CD14-positive monocyte (primary cell): ENCODE measurements at regions not wholly inside any gene's neighbourhood (a gene's known extent, or its start where the extent isn't known, plus 50 kb on each side); places are given as distances from the start of the nearest gene placed in this dataset.

ENCODE experiments used
- DNase-seq, 3 donors: peaks; one replicate each; pipeline ENCODE4 v3.0.0-alpha.2; 2011 to 2022
- H2AFZ ChIP-seq: 2 replicates; pipeline ENCODE4 v1.6.0; 2012; ENCODE audit warnings: mild to moderate bottlenecking, low read depth, low read length, inconsistent platforms; ENCODE audit not compliant: insufficient read depth, poor library complexity, severe bottlenecking
- H3K27ac ChIP-seq, 2 donors: 1 replicate in 1 of 2; 2 replicates in 1 of 2; pipeline ENCODE4 v1.5.1; 2012 to 2013; ENCODE audit warnings: low read length in 2 of 2, control low read depth in 1 of 2, inconsistent platforms in 1 of 2, low read depth in 1 of 2, mild to moderate bottlenecking in 1 of 2
- H3K27me3 ChIP-seq, 2 donors: one replicate each; pipeline versions ENCODE4 v1.6.0 to v1.6.1; 2011 to 2013; ENCODE audit warnings: low read length in 2 of 2; ENCODE audit not compliant: control insufficient read depth in 2 of 2, insufficient read depth in 2 of 2
- H3K36me3 ChIP-seq, 2 donors: replicated peaks in 1 of 2; 1 replicate in 1 of 2; 2 replicates in 1 of 2; pipeline versions ENCODE4 v1.5.1 to v1.6.1; 2012 to 2013; ENCODE audit warnings: low read length in 2 of 2, control low read depth in 1 of 2, inconsistent platforms in 1 of 2, mild to moderate bottlenecking in 1 of 2; ENCODE audit not compliant: insufficient read depth in 2 of 2, control insufficient read depth in 1 of 2
- H3K4me1 ChIP-seq, 2 donors: 1 replicate in 1 of 2; 2 replicates in 1 of 2; pipeline versions ENCODE4 v1.5.1 to v1.6.1; 2012 to 2013; ENCODE audit warnings: low read length in 2 of 2, control low read depth in 1 of 2, inconsistent platforms in 1 of 2, mild to moderate bottlenecking in 1 of 2, moderate library complexity in 1 of 2; ENCODE audit not compliant: insufficient read depth in 2 of 2, control insufficient read depth in 1 of 2
- H3K4me2 ChIP-seq: replicated peaks from 2 replicates; pipeline ENCODE3; 2012; ENCODE audit warnings: low read length, moderate library complexity, mild to moderate bottlenecking; ENCODE audit not compliant: poor library complexity, severe bottlenecking; ENCODE audit errors: extremely low read depth
- H3K4me3 ChIP-seq, 3 experiments: fragments of 200-600 bp in 1 of 3; sonication (generic) in 1 of 3; replicated peaks in 1 of 3; 1 replicate in 2 of 3; 2 replicates in 1 of 3; pipeline ENCODE4 v1.5.1; 2011 to 2013; ENCODE audit warnings: low read length in 3 of 3, mild to moderate bottlenecking in 3 of 3, control low read depth in 2 of 3, low read depth in 2 of 3, inconsistent platforms in 1 of 3, moderate library complexity in 1 of 3
- H3K79me2 ChIP-seq: 2 replicates; pipeline ENCODE4 v1.6.0; 2012; ENCODE audit warnings: mild to moderate bottlenecking, control low read depth, inconsistent platforms, low read length, moderate library complexity; ENCODE audit not compliant: insufficient read depth
- H3K9ac ChIP-seq: 2 replicates; pipeline ENCODE4 v1.6.0; 2017; ENCODE audit warnings: low read length, mild to moderate bottlenecking; ENCODE audit not compliant: insufficient read depth, poor library complexity, severe bottlenecking
- H3K9me3 ChIP-seq, 2 donors: replicated peaks in 1 of 2; 1 replicate in 1 of 2; 2 replicates in 1 of 2; pipeline versions ENCODE4 v1.5.1 to v1.6.1; 2012 to 2013; ENCODE audit warnings: low read length in 2 of 2, control low read depth in 1 of 2; ENCODE audit not compliant: control insufficient read depth in 1 of 2, insufficient read depth in 1 of 2
- H4K20me1 ChIP-seq: 2 replicates; pipeline ENCODE4 v1.6.0; 2012; ENCODE audit warnings: mild to moderate bottlenecking, low read length, control low read depth, moderate library complexity; ENCODE audit not compliant: insufficient read depth
- H3K27ac Mint-ChIP-seq, 7 donors: one replicate each; pipeline ENCODE4 v1.8.0; 2020; ENCODE audit warnings: mild to moderate bottlenecking in 7 of 7, mixed read lengths in 7 of 7, moderate library complexity in 6 of 7, inconsistent platforms in 2 of 7
- H3K27me3 Mint-ChIP-seq, 3 donors: one replicate each; pipeline ENCODE4 v1.8.0; 2021 to 2022; ENCODE audit warnings: low read depth in 3 of 3, mild to moderate bottlenecking in 3 of 3, mixed read lengths in 3 of 3, moderate library complexity in 3 of 3, inconsistent platforms in 1 of 3
- H3K36me3 Mint-ChIP-seq, 2 donors: one replicate each; pipeline ENCODE4 v1.8.0; 2020; ENCODE audit warnings: mixed read lengths in 2 of 2, inconsistent platforms in 1 of 2, mild to moderate bottlenecking in 1 of 2
- H3K4me1 Mint-ChIP-seq: one replicate; pipeline ENCODE4 v1.8.0; 2020; ENCODE audit warnings: mild to moderate bottlenecking, mixed read lengths
- H3K4me3 Mint-ChIP-seq, 2 donors: one replicate each; pipeline ENCODE4 v1.8.0; 2020; ENCODE audit warnings: mild to moderate bottlenecking in 2 of 2, mixed read lengths in 2 of 2, moderate library complexity in 1 of 2
- H3K9me3 Mint-ChIP-seq, 7 donors: one replicate each; pipeline ENCODE4 v1.8.0; 2020 to 2022; ENCODE audit warnings: mixed read lengths in 7 of 7, mild to moderate bottlenecking in 6 of 7, moderate library complexity in 6 of 7, inconsistent platforms in 2 of 7
- WGBS: methylation state at CpG from one replicate; pipeline ENCODE4 v1.1.5; 2013; ENCODE audit warnings: missing lambda C conversion rate; ENCODE audit not compliant: insufficient coverage; 5-methylcytosine and 5-hydroxymethylcytosine counted together
- intact Hi-C, 2 donors: fragments of 100-400 bp; cut with micrococcal nuclease; formaldehyde crosslinking; loops; one replicate each; pipeline versions ENCODE4 v1.15.0 to v1.15.1; 2023
- TF ChIP-seq, protein P1 (sequence below): fragments of 200-600 bp; IDR thresholded peaks from one replicate; pipeline ENCODE4 v1.8.0; 2022; ENCODE audit warnings: antibody characterized with exemption, mild to moderate bottlenecking

DNA sequence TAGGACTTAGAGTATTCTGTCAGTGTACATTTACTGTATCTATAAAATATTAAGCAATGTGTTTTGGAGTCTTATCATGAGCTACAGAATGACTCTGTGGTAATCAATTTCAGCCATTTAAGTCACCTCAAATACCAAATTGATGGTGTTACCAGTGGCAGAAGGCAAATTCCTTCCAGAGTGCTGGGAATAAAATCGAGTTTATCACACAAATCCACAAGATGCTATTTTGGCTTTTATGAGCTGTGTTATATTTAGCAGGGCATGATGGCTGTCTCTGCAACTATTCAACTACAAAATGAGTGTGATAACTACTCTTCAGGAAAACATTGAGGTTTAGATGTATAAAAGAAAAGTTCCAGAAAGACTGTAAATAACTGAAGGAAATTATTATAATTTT, 78.2 kb downstream of the AREG start:
- intact Hi-C loops: no loop called here
- Mint-ChIP-seq H3K9me3 (no peaks in the 10 kb centered on the region), H3K27me3 (no peaks in the 10 kb centered on the region), H3K27ac (no peak overlapping the region), H3K36me3 (no peaks in the 10 kb centered on the region), H3K4me3 (no peak overlapping the region), H3K4me1 (no peaks in the 10 kb centered on the region)
- no peaks in the 10 kb centered on the region for H4K20me1 ChIP-seq
- no peaks in the 10 kb centered on the region for H3K4me1 ChIP-seq
- no peaks in the 10 kb centered on the region for H3K9me3 ChIP-seq
- TF ChIP-seq, protein P1, sequence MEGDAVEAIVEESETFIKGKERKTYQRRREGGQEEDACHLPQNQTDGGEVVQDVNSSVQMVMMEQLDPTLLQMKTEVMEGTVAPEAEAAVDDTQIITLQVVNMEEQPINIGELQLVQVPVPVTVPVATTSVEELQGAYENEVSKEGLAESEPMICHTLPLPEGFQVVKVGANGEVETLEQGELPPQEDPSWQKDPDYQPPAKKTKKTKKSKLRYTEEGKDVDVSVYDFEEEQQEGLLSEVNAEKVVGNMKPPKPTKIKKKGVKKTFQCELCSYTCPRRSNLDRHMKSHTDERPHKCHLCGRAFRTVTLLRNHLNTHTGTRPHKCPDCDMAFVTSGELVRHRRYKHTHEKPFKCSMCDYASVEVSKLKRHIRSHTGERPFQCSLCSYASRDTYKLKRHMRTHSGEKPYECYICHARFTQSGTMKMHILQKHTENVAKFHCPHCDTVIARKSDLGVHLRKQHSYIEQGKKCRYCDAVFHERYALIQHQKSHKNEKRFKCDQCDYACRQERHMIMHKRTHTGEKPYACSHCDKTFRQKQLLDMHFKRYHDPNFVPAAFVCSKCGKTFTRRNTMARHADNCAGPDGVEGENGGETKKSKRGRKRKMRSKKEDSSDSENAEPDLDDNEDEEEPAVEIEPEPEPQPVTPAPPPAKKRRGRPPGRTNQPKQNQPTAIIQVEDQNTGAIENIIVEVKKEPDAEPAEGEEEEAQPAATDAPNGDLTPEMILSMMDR: no peak
- no peaks in the 10 kb centered on the region for H3K27me3 ChIP-seq
- H3K36me3 ChIP-seq: no peaks in the 10 kb centered on the region
- no peak overlapping the region for H3K4me3 ChIP-seq
- no peak overlapping the region for H2AFZ ChIP-seq
- no peak overlapping the region for H3K4me2 ChIP-seq
- no peak for DNase-seq
- no peak overlapping the region for H3K9ac ChIP-seq
- WGBS: no CpG with 5 or more reads among the region's 1 CpG
- no peak overlapping the region for H3K27ac ChIP-seq
- no peaks in the 10 kb centered on the region for H3K79me2 ChIP-seq

DNA sequence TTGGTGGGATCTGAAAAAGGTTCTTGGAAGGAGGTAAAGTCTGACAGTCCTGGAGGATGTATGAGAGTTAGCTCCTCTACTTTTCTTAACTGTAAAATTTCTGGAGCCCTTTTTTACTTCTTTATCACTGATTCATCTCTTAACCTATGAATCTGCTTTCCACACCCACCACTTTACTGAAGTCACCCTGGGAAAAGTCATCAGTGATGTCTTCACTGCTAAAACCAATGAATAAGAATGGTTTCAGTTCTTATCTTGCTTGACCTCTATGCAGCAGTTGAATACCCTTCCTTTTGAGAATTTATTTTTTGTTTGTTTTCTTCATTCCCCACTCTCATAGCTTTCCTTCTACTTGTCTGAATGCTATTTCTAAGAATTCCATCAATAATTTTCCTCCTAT, 80.0 kb downstream of the AREG start:
- Histone ChIP-seq H3K36me3 (no peaks in the 10 kb centered on the region), H4K20me1 (no peaks in the 10 kb centered on the region), H3K79me2 (no peaks in the 10 kb centered on the region), H3K4me1 (no peaks in the 10 kb centered on the region), H3K4me2 (no peak overlapping the region), H3K9me3 (no peaks in the 10 kb centered on the region), H3K27me3 (no peaks in the 10 kb centered on the region), H3K9ac (no peak overlapping the region), H2AFZ (no peak overlapping the region), H3K27ac (no peak overlapping the region), H3K4me3 (no peak overlapping the region)
- no peak for DNase-seq
- no peaks in the 10 kb centered on the region for H3K9me3 Mint-ChIP-seq
- H3K4me1 Mint-ChIP-seq: no peaks in the 10 kb centered on the region
- H3K36me3 Mint-ChIP-seq: no peaks in the 10 kb centered on the region
- TF ChIP-seq, protein P1: no peak
- H3K27ac Mint-ChIP-seq: no peak overlapping the region
- intact Hi-C loops: no loop called here
- no peaks in the 10 kb centered on the region for H3K27me3 Mint-ChIP-seq
- no peak overlapping the region for H3K4me3 Mint-ChIP-seq
